Endothelial cell of umbilical vein (primary cell): ENCODE measurements at regions not wholly inside any gene's neighbourhood (a gene's known extent, or its start where the extent isn't known, plus 50 kb on each side); places are given as distances from the start of the nearest gene placed in this dataset.

Experiments used
- BruUV-seq: library from RNA; stranded (reverse); fragments of 400-500 nt; replicated peaks from 2 replicates; lab custom pipeline; 2021; lab: Mats Ljungman, UMichigan
- CTCF ChIA-PET: fragments of 300-600, 350-600 bp; sonication (Branson Sonifier 250); formaldehyde crosslinking; loops from one replicate; lab custom pipeline; 2021; ENCODE audit warnings: antibody characterized with exemption, inconsistent platforms; lab: Charles Lee
- POLR2A ChIA-PET: fragments of 300-600, 350-600 bp; sonication (Branson Sonifier 250); formaldehyde crosslinking; loops from one replicate; lab custom pipeline; 2021; ENCODE audit warnings: antibody characterized with exemption, inconsistent platforms; lab: Charles Lee
- DNase-seq: peaks from one replicate; pipeline ENCODE4 v3.0.0-alpha.2; 2011; ENCODE audit warnings: low read depth, low spot score
- FAIRE-seq: peaks from 2 replicates; lab custom pipeline; 2011; peaks lifted over from hg19 to GRCh38; lab: Jason Lieb, UNC
- H2AFZ ChIP-seq: 2 replicates; pipeline ENCODE4 v1.6.0; 2012; ENCODE audit warnings: low read depth, low read length, control low read depth, inconsistent platforms
- H3K27ac ChIP-seq: 2 replicates; pipeline ENCODE4 v1.5.1; 2011; ENCODE audit warnings: low read depth, mild to moderate bottlenecking, control low read depth, low read length, moderate library complexity; ENCODE audit not compliant: insufficient read depth
- H3K27me3 ChIP-seq, 2 experiments: 2 replicates each; pipeline versions ENCODE4 v1.6.0 to v1.6.1; 2011; ENCODE audit warnings: low read length in 2 of 2, mixed read lengths in 1 of 2; ENCODE audit not compliant: control insufficient read depth in 2 of 2, insufficient read depth in 2 of 2
- H3K36me3 ChIP-seq, 2 experiments: 2 replicates in 1 of 2; 3 replicates in 1 of 2; pipeline ENCODE4 v1.5.1; 2011; ENCODE audit warnings: low read length in 2 of 2, mild to moderate bottlenecking in 1 of 2, moderate library complexity in 1 of 2; ENCODE audit not compliant: control insufficient read depth in 2 of 2, insufficient read depth in 2 of 2; ENCODE audit errors: extremely low read depth in 1 of 2
- H3K4me1 ChIP-seq: 3 replicates; pipeline ENCODE4 v1.5.1; 2011; ENCODE audit warnings: mild to moderate bottlenecking, low read length; ENCODE audit not compliant: control insufficient read depth, insufficient read depth; ENCODE audit errors: extremely low read depth
- H3K4me2 ChIP-seq: 2 replicates; pipeline ENCODE4 v1.6.1; 2011; ENCODE audit warnings: low read length, control low read depth, mixed read lengths; ENCODE audit not compliant: insufficient read depth
- H3K4me3 ChIP-seq, 3 experiments: fragments of 200-600 bp in 1 of 3; sonication (generic), shearing (Covaris generic) in 1 of 3; replicated peaks in 1 of 3; 2 replicates each; pipeline ENCODE4 v1.5.1; 2011 to 2016; ENCODE audit warnings: control low read depth in 3 of 3, low read length in 3 of 3, mild to moderate bottlenecking in 2 of 3, inconsistent platforms in 1 of 3, low read depth in 1 of 3, moderate library complexity in 1 of 3; ENCODE audit not compliant: insufficient read depth in 1 of 3
- H3K79me2 ChIP-seq: 2 replicates; pipeline ENCODE4 v1.6.0; 2012; ENCODE audit warnings: low read length, inconsistent platforms; ENCODE audit not compliant: control insufficient read depth, insufficient read depth
- H3K9ac ChIP-seq: replicated peaks from 2 replicates; pipeline ENCODE3; 2011; ENCODE audit warnings: low read length, control low read depth; ENCODE audit not compliant: insufficient read depth; ENCODE audit errors: extremely low read depth
- H3K9me1 ChIP-seq: replicated peaks from 3 replicates; pipeline ENCODE4 v1.6.0; 2011; ENCODE audit warnings: mild to moderate bottlenecking, low read length; ENCODE audit not compliant: control insufficient read depth, insufficient read depth; ENCODE audit errors: extremely low read depth
- H3K9me3 ChIP-seq: replicated peaks from 2 replicates; pipeline ENCODE4 v1.5.1; 2012; ENCODE audit warnings: low read length, inconsistent platforms; ENCODE audit not compliant: control insufficient read depth, insufficient read depth
- H4K20me1 ChIP-seq: replicated peaks from 2 replicates; pipeline ENCODE3; 2011; ENCODE audit warnings: mild to moderate bottlenecking, low read length; ENCODE audit not compliant: control insufficient read depth, insufficient read depth; ENCODE audit errors: extremely low read depth
- EZH2 ChIP-seq: IDR thresholded peaks from 2 replicates; pipeline ENCODE4 v1.6.1; 2012; ENCODE audit warnings: borderline replicate concordance, low read depth, mild to moderate bottlenecking, moderate library complexity, low read length, inconsistent platforms; ENCODE audit not compliant: severe bottlenecking
- FOS ChIP-seq: IDR thresholded peaks from 2 replicates; pipeline ENCODE4 v1.6.1; 2011; ENCODE audit warnings: mild to moderate bottlenecking, low read length, moderate library complexity, borderline replicate concordance; ENCODE audit not compliant: insufficient read depth
- GATA2 ChIP-seq: IDR thresholded peaks from 2 replicates; pipeline ENCODE4 v1.7.0; 2011; ENCODE audit warnings: low read depth, mild to moderate bottlenecking, moderate library complexity, mixed read lengths, low read length; ENCODE audit not compliant: insufficient read length, insufficient read depth
- MYC ChIP-seq: IDR thresholded peaks from one replicate; pipeline ENCODE4 v1.6.1; 2011; ENCODE audit warnings: mild to moderate bottlenecking, low read depth, low read length
- POLR2A ChIP-seq: IDR thresholded peaks from 2 replicates; pipeline ENCODE4 v1.6.1; 2012; ENCODE audit warnings: low read depth, mild to moderate bottlenecking, control low read depth, low read length
- POLR2AphosphoS5 ChIP-seq: IDR thresholded peaks from 2 replicates; pipeline ENCODE4 v1.6.1; 2012; ENCODE audit warnings: low read depth, mild to moderate bottlenecking, control low read depth, low read length, moderate library complexity; ENCODE audit not compliant: insufficient read depth
- dilution Hi-C: fragments of 300-500 bp; cut with MboI; formaldehyde crosslinking; loops from one replicate; pipeline ENCODE4 v1.15.0; 2019; ENCODE audit warnings: low sequenced_read_pairs; ENCODE audit not compliant: extremely low pct_ligation_motif_present
- intact Hi-C: fragments of 100-400 bp; cut with micrococcal nuclease; formaldehyde crosslinking; loops from one replicate; pipeline ENCODE4 v1.10.0; 2022
- TF ChIP-seq, protein P1 (sequence below): IDR thresholded peaks from 2 replicates; pipeline ENCODE4 v1.6.1; 2011; ENCODE audit not compliant: insufficient read depth, insufficient read length

DNA sequence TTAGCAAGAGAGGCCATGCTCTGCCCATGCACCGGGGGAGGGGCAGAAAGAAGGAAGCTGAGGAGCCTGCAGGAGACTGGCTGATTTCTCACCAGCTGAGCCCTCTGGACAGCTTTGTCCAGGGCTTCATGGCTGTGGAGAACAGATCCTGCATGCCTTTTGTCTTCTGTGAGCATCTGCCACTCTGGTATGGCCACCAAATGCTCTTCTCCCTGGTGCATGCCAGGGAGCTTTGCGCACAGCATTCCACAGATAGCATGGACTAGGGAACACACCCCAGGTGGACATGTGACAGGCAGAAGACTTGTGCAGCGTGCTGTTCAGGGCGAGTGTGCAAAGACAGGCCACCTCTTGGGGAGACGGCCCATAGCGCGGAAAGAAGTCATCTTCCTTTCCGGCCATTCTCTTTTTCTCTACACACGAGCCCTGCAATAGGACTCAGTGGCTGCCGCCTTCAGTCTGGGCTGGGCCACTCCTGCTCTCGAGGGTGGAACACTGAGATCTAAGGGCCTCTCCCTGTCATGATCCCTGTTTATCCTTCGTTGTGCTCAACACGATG is 56.7 kb downstream of the GADD45G start:
- Histone ChIP-seq H3K4me1 (peaks cover 9% of the 10 kb centered on the region), H4K20me1 (no peaks in the 10 kb centered on the region), H3K9ac (no peak overlapping the region), H3K27me3 (no peaks in the 10 kb centered on the region), H3K9me1 (no peaks in the 10 kb centered on the region), H3K9me3 (no peaks in the 10 kb centered on the region), H3K4me3 (peak overlapping the region in 2 of 3 experiments; percentile 1 to 19), H3K27ac (no peak overlapping the region), H3K36me3 (no peaks in the 10 kb centered on the region), H3K79me2 (no peaks in the 10 kb centered on the region), H3K4me2 (peak overlapping the region; percentile 64), H2AFZ (peak overlapping the region; percentile 98)
- TF ChIP-seq POLR2AphosphoS5 (no peak), FOS (no peak), EZH2 (no peak), GATA2 (no peak), MYC (no peak), POLR2A (no peak)
- TF ChIP-seq, protein P1, sequence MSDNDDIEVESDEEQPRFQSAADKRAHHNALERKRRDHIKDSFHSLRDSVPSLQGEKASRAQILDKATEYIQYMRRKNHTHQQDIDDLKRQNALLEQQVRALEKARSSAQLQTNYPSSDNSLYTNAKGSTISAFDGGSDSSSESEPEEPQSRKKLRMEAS: no peak
- DNase-seq (no peak), FAIRE-seq (no peak)
- dilution Hi-C loops (no loop called here), intact Hi-C loops (loop anchor here (5.0 kb wide), 1 partner anchor 146 kb away; no protein-coding TSS in a partner anchor)
- BruUV-seq: no TSS peak
- ChIA-PET CTCF (interaction anchor here (1.0 to 2.3 kb wide), 4 partner anchors 27 to 68 kb away, joined by 3 to 10 read pairs (median 4); no protein-coding TSS in a partner anchor), POLR2A (no interaction called here)
